ENCODE measurements at regions not wholly inside any gene's neighbourhood (a gene's known extent, or its start where the extent isn't known, plus 50 kb on each side); places are given as distances from the start of the nearest gene placed in this dataset.
A peak's percentile ranks its signal among the peaks of the same experiment; 100 is the strongest.

DNA sequence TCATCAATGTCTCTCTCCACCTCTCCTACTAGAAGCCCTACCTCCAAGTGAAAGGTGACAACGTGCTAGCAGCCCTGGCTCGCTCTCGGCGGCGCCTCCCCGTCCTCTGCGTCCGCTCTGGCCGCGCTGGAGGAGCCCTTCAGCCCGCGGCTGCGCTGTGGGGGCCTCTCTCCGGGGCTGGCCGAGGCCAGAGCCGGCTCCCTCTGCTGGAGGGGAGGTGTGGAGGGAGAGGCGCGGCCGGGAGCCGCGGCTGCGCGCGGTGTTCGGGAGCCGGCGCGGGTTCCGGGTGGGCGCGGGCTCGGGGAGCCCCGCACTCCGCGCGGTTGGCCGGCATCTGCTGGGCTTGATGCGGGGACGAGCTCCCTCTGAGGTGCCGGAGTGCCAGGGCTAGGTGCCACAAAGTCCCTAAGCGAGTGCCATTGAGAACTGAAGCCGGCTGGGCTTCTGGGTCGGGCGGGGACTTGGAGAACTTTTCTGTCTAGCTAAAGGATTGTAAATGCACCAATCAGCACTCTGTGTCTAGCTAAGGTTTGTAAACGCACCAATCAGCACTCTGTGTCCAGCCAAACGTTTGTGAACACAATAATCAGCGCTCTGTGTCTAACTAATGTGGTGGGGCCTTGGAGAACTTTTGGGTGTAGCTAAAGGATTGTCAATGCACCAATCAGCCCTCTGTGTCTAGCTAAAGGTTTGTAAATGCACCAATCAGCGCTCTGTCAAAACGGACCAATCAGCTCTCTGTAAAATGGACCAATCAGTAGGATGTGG is 84.8 kb upstream of the ARRDC4 start:
- peak overlapping the region; percentile 89 to 91 for H3K9ac ChIP-seq (ENCODE audit: insufficient read depth in 1 of 2, low read depth in 2 of 2, low read length in 2 of 2)
- ChIA-PET CTCF (ENCODE audit: low intra/inter-chr PET ratio) (no interaction called here), POLR2A (interaction anchor here (0.6 kb wide), 2 partner anchors 36 to 356 kb away, joined by 3 to 5 read pairs; no protein-coding TSS in a partner anchor)
- peak overlapping the region; percentile 98 for H2AFZ ChIP-seq (ENCODE audit: low read depth, low read length)
- peaks cover 7 to 11% of the 10 kb centered on the region in 2 experiments; a peak in 4 of 5 replicates for H3K4me1 ChIP-seq (replicated peaks in 1 of 2; ENCODE audit: control insufficient read depth in 2 of 2, insufficient read depth in 2 of 2, low read length in 2 of 2)
- H3K27me3 ChIP-seq (ENCODE audit: control insufficient read depth in 2 of 2, insufficient read depth in 2 of 2, low read length in 2 of 2) = no peaks in the 10 kb centered on the region
- 7% methylated on average over 33 of the region's 49 CpGs for WGBS (ENCODE audit: insufficient coverage, low coverage, missing lambda C conversion rate)
- H3K79me2 ChIP-seq (ENCODE audit: control insufficient read depth, insufficient read depth, low read length) = peaks cover 35% of the 10 kb centered on the region
- H3K27ac ChIP-seq (ENCODE audit: extremely low read depth, low read depth, low read length) = peak overlapping the region; percentile 88
- H4K20me1 ChIP-seq (replicated peaks; ENCODE audit: control insufficient read depth, insufficient read depth, low read length) = no peaks in the 10 kb centered on the region
- peak overlapping the region; percentile 93 for H3K4me2 ChIP-seq (ENCODE audit: insufficient read depth, low read length)
- in situ Hi-C loops (cut with MboI) = no loop called here
- H3K36me3 ChIP-seq (ENCODE audit: control insufficient read depth, insufficient read depth, low read length) = 0 out of 3 replicates have a peak, but pooled peaks cover 2% of the 10 kb centered on the region
- BruUV-seq (replicated peaks) = no TSS peak
- ATAC-seq (peak; percentile 94), DNase-seq (ENCODE audit: extremely low read depth in 1 of 4, low spot score in 3 of 4) (peak; percentile 59 to 84 (median 62)), FAIRE-seq (peak; percentile 64)
- H3K4me3 ChIP-seq = peak overlapping the region; percentile 63
- H3K9me3 ChIP-seq (replicated peaks; ENCODE audit: control insufficient read depth, insufficient read depth, low read depth, low read length) = peaks cover 3% of the 10 kb centered on the region; the same call in 1 of the 2 replicates
- no peaks in the 10 kb centered on the region for H3K9me1 ChIP-seq (ENCODE audit: control insufficient read depth, insufficient read depth, low read length)
- intact Hi-C loops (cut with micrococcal nuclease) = no loop called here
- peak; percentile 47; the same call in 1 of the 2 replicates for TF ChIP-seq VEZF1 (CRISPR knock-in tag; IDR thresholded peaks at IDR 0.05)
- peak; percentile 58 for TF ChIP-seq MYC (IDR thresholded peaks at IDR 0.05; ENCODE audit: low read depth, low read length)
- TF ChIP-seq MYC (CRISPR knock-in tag; IDR thresholded peaks at IDR 0.05; ENCODE audit: borderline replicate concordance, low read depth) = no peak
- peak; percentile 94 for TF ChIP-seq SUPT5H (IDR thresholded peaks at IDR 0.05)
- TF ChIP-seq SMAD1 (IDR thresholded peaks at IDR 0.05; ENCODE audit: low read depth, low read length, partially characterized antibody) = peak; percentile 67
- no peak for TF ChIP-seq KDM2B (CRISPR knock-in tag; IDR thresholded peaks at IDR 0.05)
- TF ChIP-seq, protein P1, sequence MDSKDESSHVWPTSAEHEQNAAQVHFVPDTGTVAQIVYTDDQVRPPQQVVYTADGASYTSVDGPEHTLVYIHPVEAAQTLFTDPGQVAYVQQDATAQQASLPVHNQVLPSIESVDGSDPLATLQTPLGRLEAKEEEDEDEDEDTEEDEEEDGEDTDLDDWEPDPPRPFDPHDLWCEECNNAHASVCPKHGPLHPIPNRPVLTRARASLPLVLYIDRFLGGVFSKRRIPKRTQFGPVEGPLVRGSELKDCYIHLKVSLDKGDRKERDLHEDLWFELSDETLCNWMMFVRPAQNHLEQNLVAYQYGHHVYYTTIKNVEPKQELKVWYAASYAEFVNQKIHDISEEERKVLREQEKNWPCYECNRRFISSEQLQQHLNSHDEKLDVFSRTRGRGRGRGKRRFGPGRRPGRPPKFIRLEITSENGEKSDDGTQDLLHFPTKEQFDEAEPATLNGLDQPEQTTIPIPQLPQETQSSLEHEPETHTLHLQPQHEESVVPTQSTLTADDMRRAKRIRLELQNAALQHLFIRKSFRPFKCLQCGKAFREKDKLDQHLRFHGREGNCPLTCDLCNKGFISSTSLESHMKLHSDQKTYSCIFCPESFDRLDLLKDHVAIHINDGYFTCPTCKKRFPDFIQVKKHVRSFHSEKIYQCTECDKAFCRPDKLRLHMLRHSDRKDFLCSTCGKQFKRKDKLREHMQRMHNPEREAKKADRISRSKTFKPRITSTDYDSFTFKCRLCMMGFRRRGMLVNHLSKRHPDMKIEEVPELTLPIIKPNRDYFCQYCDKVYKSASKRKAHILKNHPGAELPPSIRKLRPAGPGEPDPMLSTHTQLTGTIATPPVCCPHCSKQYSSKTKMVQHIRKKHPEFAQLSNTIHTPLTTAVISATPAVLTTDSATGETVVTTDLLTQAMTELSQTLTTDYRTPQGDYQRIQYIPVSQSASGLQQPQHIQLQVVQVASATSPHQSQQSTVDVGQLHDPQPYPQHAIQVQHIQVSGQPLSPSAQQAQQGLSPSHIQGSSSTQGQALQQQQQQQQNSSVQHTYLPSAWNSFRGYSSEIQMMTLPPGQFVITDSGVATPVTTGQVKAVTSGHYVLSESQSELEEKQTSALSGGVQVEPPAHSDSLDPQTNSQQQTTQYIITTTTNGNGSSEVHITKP (IDR thresholded peaks at IDR 0.05; ENCODE audit: partially characterized antibody) = no peak
- peak; percentile 93 for TF ChIP-seq POLR2A (conservative IDR thresholded peaks at IDR 0.05)
- TF ChIP-seq HES1 (IDR thresholded peaks at IDR 0.05; ENCODE audit: low read depth) = no peak
- peak; percentile 42; the same call in 1 of the 2 replicates for TF ChIP-seq ESRRA (IDR thresholded peaks at IDR 0.05; ENCODE audit: borderline replicate concordance, low read depth)
- peak; percentile 30; the same call in 1 of the 2 replicates for TF ChIP-seq THAP12 (CRISPR knock-in tag; IDR thresholded peaks at IDR 0.05)
- TF ChIP-seq MBD2 (IDR thresholded peaks at IDR 0.05; ENCODE audit: borderline replicate concordance, low read depth) = 0 out of 2 replicates have a peak, but pooled peaks have one; percentile 31
- TF ChIP-seq FOXA3 (CRISPR knock-in tag; conservative IDR thresholded peaks at IDR 0.05 in 1 of 2, IDR thresholded peaks at IDR 0.05 in 1 of 2) = no peak
- 0 out of 2 replicates have a peak, but pooled peaks have one; percentile 35 for TF ChIP-seq GATAD2A (IDR thresholded peaks at IDR 0.05)

Data from K562 (cell line).